IMR-90 (cell line): ENCODE measurements at regions not wholly inside any gene's neighbourhood (a gene's known extent, or its start where the extent isn't known, plus 50 kb on each side); places are given as distances from the start of the nearest gene placed in this dataset.

ENCODE experiments used
- ATAC-seq: fragments of 200-7000 bp; cut with Tn5 transposase; 2 replicates; pipeline ENCODE4 v1.9.1; 2020; ENCODE audit warnings: low read depth, mild to moderate bottlenecking, moderate library complexity
- BruUV-seq: library from RNA; stranded (reverse); fragments of 400-500 nt; replicated peaks from 2 replicates; lab custom pipeline; 2021; lab: Mats Ljungman, UMichigan
- CTCF ChIA-PET: fragments of 300-600 bp; formaldehyde crosslinking; extraction: SDS; loops from one replicate; lab custom pipeline; 2021; ENCODE audit warnings: antibody characterized with exemption; lab: Yijun Ruan, JAX
- POLR2A ChIA-PET: fragments of 300-600 bp; sonication (Branson Sonifier 250); formaldehyde crosslinking; loops from one replicate; lab custom pipeline; 2022; ENCODE audit warnings: antibody characterized with exemption; ENCODE audit not compliant: unreplicated experiment; lab: Charles Lee
- DNase-seq: peaks from one replicate; pipeline ENCODE4 v3.0.0; 2013
- H2AFZ ChIP-seq: replicated peaks from 2 replicates; pipeline ENCODE3; 2013; ENCODE audit warnings: low read length, mild to moderate bottlenecking; ENCODE audit not compliant: poor library complexity
- H2AK5ac ChIP-seq: 2 replicates; pipeline ENCODE4 v1.6.1; 2013; ENCODE audit warnings: low read depth, low read length, inconsistent platforms
- H2AK9ac ChIP-seq: replicated peaks from 2 replicates; pipeline ENCODE3; 2013; ENCODE audit warnings: mild to moderate bottlenecking, low read depth, low read length, moderate library complexity; ENCODE audit not compliant: poor library complexity
- H2BK120ac ChIP-seq: 2 replicates; pipeline ENCODE4 v1.6.1; 2013; ENCODE audit warnings: low read depth, low read length, inconsistent platforms
- H2BK15ac ChIP-seq: 3 replicates; pipeline ENCODE4 v1.6.1; 2013; ENCODE audit warnings: low read depth, low read length, inconsistent platforms
- H2BK20ac ChIP-seq: 2 replicates; pipeline ENCODE4 v1.6.1; 2013; ENCODE audit warnings: low read depth, mild to moderate bottlenecking, inconsistent platforms, low read length, moderate library complexity
- H2BK5ac ChIP-seq: 2 replicates; pipeline ENCODE4 v1.6.1; 2013; ENCODE audit warnings: mild to moderate bottlenecking, low read depth, low read length, inconsistent platforms; ENCODE audit not compliant: poor library complexity, severe bottlenecking
- H3K14ac ChIP-seq: replicated peaks from 2 replicates; pipeline ENCODE4 v1.6.1; 2013; ENCODE audit warnings: low read depth, low read length, inconsistent platforms
- H3K18ac ChIP-seq: 2 replicates; pipeline ENCODE4 v1.6.1; 2013; ENCODE audit warnings: low read depth, low read length, control low read depth
- H3K23ac ChIP-seq: 2 replicates; pipeline ENCODE4 v1.6.1; 2013; ENCODE audit warnings: low read depth, low read length, inconsistent platforms
- H3K27ac ChIP-seq: 2 replicates; pipeline ENCODE4 v1.5.1; 2013; ENCODE audit warnings: mild to moderate bottlenecking, control low read depth, low read length; ENCODE audit not compliant: insufficient read depth
- H3K27me3 ChIP-seq: 2 replicates; pipeline ENCODE4 v1.6.1; 2013; ENCODE audit warnings: low read length; ENCODE audit not compliant: control insufficient read depth, insufficient read depth
- H3K36me3 ChIP-seq: 2 replicates; pipeline ENCODE4 v1.6.1; 2013; ENCODE audit warnings: low read length, mixed read lengths; ENCODE audit not compliant: control insufficient read depth, insufficient read depth
- H3K4ac ChIP-seq: 2 replicates; pipeline ENCODE4 v1.6.1; 2013; ENCODE audit warnings: low read depth, low read length, inconsistent platforms
- H3K4me1 ChIP-seq: 2 replicates; pipeline ENCODE4 v1.6.1; 2013; ENCODE audit warnings: low read length, mixed read lengths; ENCODE audit not compliant: control insufficient read depth, insufficient read depth
- H3K4me2 ChIP-seq: 2 replicates; pipeline ENCODE4 v1.6.1; 2013; ENCODE audit warnings: low read depth, mild to moderate bottlenecking, control low read depth, low read length, moderate library complexity
- H3K4me3 ChIP-seq: 2 replicates; pipeline ENCODE4 v1.5.1; 2013; ENCODE audit warnings: low read depth, mild to moderate bottlenecking, control low read depth, low read length, moderate library complexity; ENCODE audit not compliant: insufficient read depth
- H3K56ac ChIP-seq: 2 replicates; pipeline ENCODE4 v1.6.1; 2013; ENCODE audit warnings: low read length, inconsistent platforms; ENCODE audit not compliant: insufficient read depth; ENCODE audit errors: extremely low read depth
- H3K79me1 ChIP-seq, 2 experiments: 2 replicates each; pipeline ENCODE4 v1.6.1; 2013; ENCODE audit warnings: low read length in 2 of 2, inconsistent platforms in 1 of 2, low read depth in 1 of 2
- H3K9ac ChIP-seq: 2 replicates; pipeline ENCODE4 v1.6.1; 2013; ENCODE audit warnings: low read depth, low read length, control low read depth
- H3K9me1 ChIP-seq: 2 replicates; pipeline ENCODE4 v1.6.1; 2013; ENCODE audit warnings: low read length, inconsistent platforms; ENCODE audit not compliant: insufficient read depth
- H3K9me3 ChIP-seq: 2 replicates; pipeline ENCODE4 v1.6.1; 2013; ENCODE audit warnings: low read length; ENCODE audit not compliant: control insufficient read depth, insufficient read depth
- H4K20me1 ChIP-seq: 2 replicates; pipeline ENCODE4 v1.6.1; 2013; ENCODE audit warnings: low read length, inconsistent platforms; ENCODE audit not compliant: insufficient read depth
- H4K5ac ChIP-seq: 2 replicates; pipeline ENCODE4 v1.6.1; 2013; ENCODE audit warnings: mild to moderate bottlenecking, low read depth, low read length, control low read depth
- H4K8ac ChIP-seq, 2 experiments: 2 replicates each; pipeline ENCODE4 v1.6.1; 2013; ENCODE audit warnings: low read depth in 2 of 2, low read length in 2 of 2, control low read depth in 1 of 2, inconsistent platforms in 1 of 2
- H4K91ac ChIP-seq: 2 replicates; pipeline ENCODE4 v1.6.1; 2013; ENCODE audit warnings: low read depth, low read length, inconsistent platforms; ENCODE audit not compliant: insufficient read depth
- BHLHE40 ChIP-seq: fragments of 150-350 bp; IDR thresholded peaks from 2 replicates; pipeline ENCODE4 v1.6.1; 2016; ENCODE audit warnings: mild to moderate bottlenecking, low read depth, low read length
- CEBPB ChIP-seq: IDR thresholded peaks from 2 replicates; pipeline ENCODE4 v1.6.1; 2012; ENCODE audit warnings: low read depth, low read length, improper control_type of control experiment
- CHD1 ChIP-seq: IDR thresholded peaks from 2 replicates; pipeline ENCODE4 v1.6.1; 2012; ENCODE audit warnings: low read depth, low read length, improper control_type of control experiment
- CTCF ChIP-seq: conservative IDR thresholded peaks from 2 replicates; pipeline ENCODE4 v1.5.1; 2012; ENCODE audit warnings: mild to moderate bottlenecking, low read depth, low read length, improper control_type of control experiment
- ELK1 ChIP-seq: fragments of 150-350 bp; IDR thresholded peaks from 2 replicates; pipeline ENCODE4 v1.6.1; 2016; ENCODE audit warnings: low read depth, mild to moderate bottlenecking, low read length, moderate library complexity, borderline replicate concordance
- FOS ChIP-seq: fragments of 150-350 bp; IDR thresholded peaks from 2 replicates; pipeline ENCODE4 v1.6.1; 2016; ENCODE audit warnings: low read depth, low read length
- MAFK ChIP-seq: IDR thresholded peaks from 2 replicates; pipeline ENCODE4 v1.6.1; 2012; ENCODE audit warnings: low read depth, low read length, improper control_type of control experiment
- MAZ ChIP-seq: IDR thresholded peaks from 2 replicates; pipeline ENCODE4 v1.6.1; 2012; ENCODE audit warnings: low read depth, mild to moderate bottlenecking, low read length, improper control_type of control experiment, moderate library complexity, borderline replicate concordance
- MXI1 ChIP-seq: IDR thresholded peaks from 2 replicates; pipeline ENCODE4 v1.6.1; 2012; ENCODE audit warnings: low read depth, mild to moderate bottlenecking, low read length, moderate library complexity, borderline replicate concordance
- NFE2L2 ChIP-seq: fragments of 150-350 bp; IDR thresholded peaks from 2 replicates; pipeline ENCODE4 v1.6.1; 2016; ENCODE audit warnings: low read depth, mild to moderate bottlenecking, low read length
- POLR2A ChIP-seq: IDR thresholded peaks from 2 replicates; pipeline ENCODE4 v1.6.1; 2012; ENCODE audit warnings: mild to moderate bottlenecking, low read depth, low read length
- RAD21 ChIP-seq: IDR thresholded peaks from 2 replicates; pipeline ENCODE4 v1.6.1; 2012; ENCODE audit warnings: low read length, improper control_type of control experiment
- RCOR1 ChIP-seq: IDR thresholded peaks from 2 replicates; pipeline ENCODE4 v1.6.1; 2012; ENCODE audit warnings: mild to moderate bottlenecking, low read length, improper control_type of control experiment; ENCODE audit not compliant: insufficient replicate concordance
- RFX5 ChIP-seq: IDR thresholded peaks from 2 replicates; pipeline ENCODE4 v1.8.0; 2012; ENCODE audit warnings: low read depth, mild to moderate bottlenecking, low read length, moderate library complexity
- SMC3 ChIP-seq: fragments of 150-350 bp; IDR thresholded peaks from 2 replicates; pipeline ENCODE4 v1.6.1; 2016; ENCODE audit warnings: low read depth, mild to moderate bottlenecking, antibody characterized with exemption, low read length, moderate library complexity
- USF2 ChIP-seq: fragments of 150-350 bp; IDR thresholded peaks from 2 replicates; pipeline ENCODE4 v1.6.1; 2017; ENCODE audit warnings: mild to moderate bottlenecking, antibody characterized with exemption, low read length, low read depth
- WGBS, 2 experiments: methylation state at CpG; one replicate each; pipeline versions ENCODE4 v1.1.5 to v1.1.7; 2013; ENCODE audit warnings: missing lambda C conversion rate in 2 of 2; ENCODE audit not compliant: insufficient read length in 1 of 2; ENCODE audit errors: extremely low coverage in 2 of 2; 5-methylcytosine and 5-hydroxymethylcytosine counted together
- dilution Hi-C: fragments of 300-500 bp; cut with HindIII; formaldehyde crosslinking; loops from one replicate; pipeline ENCODE4 v1.14.3; 2018; ENCODE audit warnings: low sequenced_read_pairs; ENCODE audit not compliant: unreplicated experiment
- in situ Hi-C: fragments of 300-500 bp; cut with MboI; formaldehyde crosslinking; loops from 3 replicates; pipeline ENCODE4 v1.14.3; 2019; ENCODE audit warnings: low sequenced_read_pairs, inconsistent platforms, mixed read lengths
- intact Hi-C: fragments of 100-400 bp; cut with micrococcal nuclease; formaldehyde crosslinking; loops from 2 replicates; pipeline ENCODE4 v1.10.0; 2022

- no peaks in the 10 kb centered on the region for H3K27me3 ChIP-seq
- no peaks in the 10 kb centered on the region for H3K79me1 ChIP-seq
- DNase-seq (no peak), ATAC-seq (no peak)
- no peak overlapping the region for H2AK9ac ChIP-seq
- H2BK120ac ChIP-seq = no peak overlapping the region
- H4K5ac ChIP-seq = no peak overlapping the region
- 37% methylated on average over 3 of the region's 9 CpGs; no CpG with 5 or more reads in 1 of the 2 experiments for WGBS, 2 experiments
- no peak overlapping the region for H2BK15ac ChIP-seq
- no peak overlapping the region for H3K4ac ChIP-seq
- H3K18ac ChIP-seq = no peak overlapping the region
- CTCF ChIA-PET = no interaction called here
- no peak overlapping the region for H3K4me3 ChIP-seq
- no peaks in the 10 kb centered on the region for H3K4me1 ChIP-seq
- no peak overlapping the region for H3K9ac ChIP-seq
- H2AFZ ChIP-seq = no peak overlapping the region
- H3K56ac ChIP-seq = no peak overlapping the region
- H3K9me1 ChIP-seq = no peaks in the 10 kb centered on the region
- no peaks in the 10 kb centered on the region for H3K36me3 ChIP-seq
- TF ChIP-seq CTCF (no peak), MAFK (no peak), RAD21 (no peak), RCOR1 (no peak), CEBPB (no peak), CHD1 (no peak), NFE2L2 (no peak), ELK1 (no peak), MXI1 (no peak), SMC3 (no peak), USF2 (no peak), BHLHE40 (no peak), MAZ (no peak), RFX5 (no peak), FOS (no peak), POLR2A (no peak)
- intact Hi-C loops (no loop called here), dilution Hi-C loops (no loop called here), in situ Hi-C loops (no loop called here)
- H3K9me3 ChIP-seq = no peaks in the 10 kb centered on the region; the same call in 1 of the 2 replicates
- no peaks in the 10 kb centered on the region for H4K20me1 ChIP-seq
- POLR2A ChIA-PET = no interaction called here
- H2BK5ac ChIP-seq = no peak overlapping the region
- no peak overlapping the region for H2BK20ac ChIP-seq
- H3K4me2 ChIP-seq = no peak overlapping the region
- no peak overlapping the region for H3K27ac ChIP-seq
- H4K91ac ChIP-seq = no peak overlapping the region
- no peak overlapping the region for H2AK5ac ChIP-seq
- H3K23ac ChIP-seq = no peak overlapping the region
- H4K8ac ChIP-seq = no peak overlapping the region
- no TSS peak for BruUV-seq
- no peak overlapping the region for H3K14ac ChIP-seq
Observed at GRCh38 chr2:59879700-59880131, 673.7 kb downstream of the BCL11A start.
